ENCODE measurements at regions not wholly inside any gene's neighbourhood (a gene's known extent, or its start where the extent isn't known, plus 50 kb on each side); places are given as distances from the start of the nearest gene placed in this dataset.

DNA sequence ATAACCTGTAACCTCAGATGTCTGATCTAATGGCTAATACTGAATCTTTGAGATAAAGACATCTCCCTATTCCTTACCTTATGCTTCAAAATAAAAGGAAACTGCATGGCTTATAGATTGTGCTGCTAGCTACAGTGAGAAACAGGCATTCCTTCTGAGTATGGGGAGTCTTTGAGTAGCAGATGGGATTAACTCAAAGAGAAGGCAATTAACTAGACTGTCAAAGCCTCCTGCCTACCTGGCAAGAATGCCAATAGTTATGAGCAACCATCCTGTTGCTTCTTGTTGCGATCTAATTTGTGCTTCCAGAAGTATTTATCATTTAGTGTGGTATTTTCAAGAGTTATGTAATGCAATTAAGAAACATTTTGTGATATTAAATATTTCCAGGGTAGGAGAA is 660.0 kb upstream of the TMEFF2 start:
- H3K27ac ChIP-seq: no peak overlapping the region
- TF ChIP-seq CTCF (IDR thresholded peaks at IDR 0.05) (no peak), ZFX (IDR thresholded peaks at IDR 0.05; ENCODE audit: borderline replicate concordance) (no peak)

- H3K27ac ChIP-seq: no peak overlapping the region
Observed at GRCh38 chr2:192854031-192854430, 659.3 kb upstream of the TMEFF2 start.

DNA sequence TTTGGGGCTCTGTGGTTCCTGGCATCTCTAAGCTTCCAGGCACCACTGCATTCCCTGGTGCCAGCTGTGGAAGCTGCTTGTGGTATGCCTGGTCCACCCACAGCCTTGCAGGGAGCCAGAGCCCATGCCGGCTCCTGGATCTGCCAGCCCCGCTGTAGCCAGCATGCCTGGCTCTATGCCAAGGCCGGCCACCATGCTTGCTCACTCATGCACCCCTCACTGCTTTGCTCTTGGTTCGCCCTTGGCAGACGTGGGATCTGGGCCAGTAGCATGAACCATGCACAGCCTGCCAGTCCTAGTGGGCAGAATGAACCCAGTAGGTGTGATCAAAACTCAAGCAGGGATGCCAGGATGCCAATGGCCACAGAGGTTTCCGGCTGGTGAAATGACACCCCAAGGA is 634.2 kb upstream of the TMEFF2 start:
- TF ChIP-seq CTCF (IDR thresholded peaks at IDR 0.05) (no peak), ZFX (IDR thresholded peaks at IDR 0.05; ENCODE audit: borderline replicate concordance) (no peak)

More at GRCh38 chr2:192854031-192854430, 659.3 kb upstream of the TMEFF2 start:
- TF ChIP-seq ZFX (IDR thresholded peaks at IDR 0.05; ENCODE audit: borderline replicate concordance) (no peak), CTCF (IDR thresholded peaks at IDR 0.05) (no peak)

DNA sequence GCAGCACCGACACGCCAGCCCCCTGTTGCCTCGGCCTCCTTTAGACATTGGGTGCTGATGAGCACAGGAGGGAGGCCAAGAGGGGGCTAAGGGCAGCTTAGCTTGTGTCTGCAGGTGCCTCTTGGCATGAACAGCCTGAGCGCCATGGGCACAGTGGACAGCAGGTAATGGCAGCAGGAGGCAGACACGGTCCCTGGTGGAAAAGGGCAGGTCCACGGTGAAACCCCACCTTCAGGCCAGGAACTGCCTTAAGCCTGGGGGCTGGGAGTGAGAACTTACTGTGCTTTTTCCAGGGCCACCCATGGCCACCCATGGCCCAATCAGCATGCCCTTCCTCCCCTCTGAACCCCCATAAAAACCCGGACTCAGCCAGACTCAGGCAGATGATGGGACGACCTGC is 633.4 kb upstream of the TMEFF2 start:
- no peak for TF ChIP-seq ZFX (IDR thresholded peaks at IDR 0.05; ENCODE audit: borderline replicate concordance)
- no peak for TF ChIP-seq CTCF (IDR thresholded peaks at IDR 0.05)
- no peak overlapping the region for H3K27ac ChIP-seq

More for the DNA sequence above, 634.2 kb upstream of the TMEFF2 start:
- H3K27ac ChIP-seq: no peak overlapping the region

DNA sequence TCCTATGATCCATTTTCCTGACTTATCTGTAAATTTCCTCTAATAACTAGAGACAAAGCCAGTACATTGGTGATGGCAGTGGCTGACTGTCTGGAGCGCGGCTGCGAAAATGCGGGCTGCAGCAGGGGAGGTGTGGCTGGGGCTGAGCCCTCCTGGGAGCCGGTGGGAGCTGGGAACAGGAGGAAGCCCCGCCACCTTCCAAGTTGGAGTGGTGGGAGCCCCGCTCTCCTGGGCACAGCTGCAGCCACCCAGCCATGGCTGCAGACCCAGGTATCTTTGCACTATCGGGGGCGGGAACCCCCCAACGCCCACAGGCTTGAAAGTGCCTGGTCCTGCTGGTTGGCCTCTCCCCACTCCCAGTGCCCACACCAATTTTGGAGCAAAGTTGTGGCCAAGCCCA is 633.0 kb upstream of the TMEFF2 start:
- H3K27ac ChIP-seq: no peak overlapping the region
- TF ChIP-seq ZFX (IDR thresholded peaks at IDR 0.05; ENCODE audit: borderline replicate concordance): no peak
- no peak for TF ChIP-seq CTCF (IDR thresholded peaks at IDR 0.05)

DNA sequence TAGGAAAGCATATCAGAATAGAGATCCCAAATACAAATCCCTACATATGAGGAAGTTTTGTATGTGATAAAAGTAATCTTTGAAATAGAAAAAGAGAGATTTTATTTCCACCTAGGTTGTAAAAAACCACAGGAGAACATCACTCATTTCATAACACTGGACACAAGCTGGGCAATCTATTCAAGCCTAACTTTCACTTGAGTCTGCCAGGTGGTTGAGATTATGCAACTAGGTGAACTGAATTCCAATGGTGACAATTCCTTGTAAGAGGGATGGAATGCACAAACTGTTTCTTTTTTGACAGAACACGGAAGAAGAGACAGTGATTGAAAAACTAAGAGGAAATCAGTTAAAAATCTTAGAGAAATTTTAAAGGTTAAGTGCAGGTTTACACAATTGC is 619.6 kb upstream of the TMEFF2 start:
- H3K27ac ChIP-seq: no peak overlapping the region
- TF ChIP-seq CTCF (IDR thresholded peaks at IDR 0.05) (no peak), ZFX (IDR thresholded peaks at IDR 0.05; ENCODE audit: borderline replicate concordance) (no peak)

DNA sequence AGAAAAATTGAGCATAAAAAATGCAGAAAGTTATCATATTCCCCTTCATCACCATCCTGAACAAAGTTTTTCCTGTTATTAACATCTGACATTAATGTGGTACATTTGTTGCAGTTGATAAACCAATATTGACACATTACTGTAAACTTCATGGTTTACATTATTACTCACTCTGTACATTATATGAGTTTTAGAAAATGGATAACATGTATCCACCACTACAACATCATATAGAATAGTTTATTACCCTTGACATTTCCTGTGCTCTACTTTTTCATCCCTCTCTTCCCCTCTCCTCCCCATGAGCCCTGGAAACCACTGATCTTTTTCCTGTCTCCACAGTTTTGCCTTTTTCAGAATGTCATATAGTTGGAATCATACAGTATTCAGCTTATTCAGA is 618.6 kb upstream of the TMEFF2 start:
- TF ChIP-seq ZFX (IDR thresholded peaks at IDR 0.05; ENCODE audit: borderline replicate concordance) (no peak), CTCF (IDR thresholded peaks at IDR 0.05) (no peak)
- no peak overlapping the region for H3K27ac ChIP-seq

Data from 22Rv1 (cell line).